Mucosa of rectum (tissue), 2 donors: ENCODE measurements at regions not wholly inside any gene's neighbourhood (a gene's known extent, or its start where the extent isn't known, plus 50 kb on each side); places are given as distances from the start of the nearest gene placed in this dataset.

Experiments
- H3K27ac ChIP-seq, 2 donors: one replicate each; pipeline ENCODE4 v1.7.0; 2013; ENCODE audit warnings: inconsistent platforms in 2 of 2, low read depth in 2 of 2, low read length in 2 of 2
- H3K27me3 ChIP-seq, 2 donors: one replicate each; pipeline ENCODE4 v1.7.0; 2013; ENCODE audit warnings: low read length in 2 of 2; ENCODE audit not compliant: control insufficient read depth in 2 of 2, insufficient read depth in 2 of 2
- H3K36me3 ChIP-seq, 2 donors: one replicate each; pipeline ENCODE4 v1.7.0; 2013; ENCODE audit warnings: low read length in 2 of 2; ENCODE audit not compliant: control insufficient read depth in 2 of 2, insufficient read depth in 2 of 2
- H3K4me1 ChIP-seq, 2 donors: one replicate each; pipeline ENCODE4 v1.7.0; 2013; ENCODE audit warnings: low read length in 2 of 2, mild to moderate bottlenecking in 1 of 2; ENCODE audit not compliant: control insufficient read depth in 2 of 2, insufficient read depth in 2 of 2
- H3K4me3 ChIP-seq, 2 donors: one replicate each; pipeline ENCODE4 v1.7.0; 2013; ENCODE audit warnings: low read length in 2 of 2
- H3K9ac ChIP-seq, 2 donors: one replicate each; pipeline ENCODE4 v1.7.0; 2013; ENCODE audit warnings: low read length in 2 of 2, low read depth in 1 of 2, mild to moderate bottlenecking in 1 of 2
- H3K9me3 ChIP-seq, 2 donors: one replicate each; pipeline ENCODE4 v1.7.0; 2013; ENCODE audit warnings: low read length in 2 of 2; ENCODE audit not compliant: control insufficient read depth in 2 of 2
- donor health status: healthy.
- donor health status: Normal muscosa, but diverticular disease.

GRCh38 chr1:4965346-4966075 lies 311.1 kb downstream of the AJAP1 start:
- no peak overlapping the region for H3K27ac ChIP-seq
- H3K9ac ChIP-seq: no peak overlapping the region
- H3K4me1 ChIP-seq: no peaks in the 10 kb centered on the region
- H3K4me3 ChIP-seq: no peak overlapping the region
- H3K27me3 ChIP-seq: no peaks in the 10 kb centered on the region
- H3K9me3 ChIP-seq: no peaks in the 10 kb centered on the region
- H3K36me3 ChIP-seq: no peaks in the 10 kb centered on the region

GRCh38 chr1:4964634-4965345 lies 310.4 kb downstream of the AJAP1 start:
- Histone ChIP-seq H3K36me3 (no peaks in the 10 kb centered on the region), H3K27ac (no peak overlapping the region), H3K4me1 (no peaks in the 10 kb centered on the region), H3K9ac (no peak overlapping the region), H3K4me3 (no peak overlapping the region), H3K9me3 (no peaks in the 10 kb centered on the region), H3K27me3 (no peaks in the 10 kb centered on the region)

- H3K27ac ChIP-seq: no peak overlapping the region
- no peaks in the 10 kb centered on the region for H3K9me3 ChIP-seq
- H3K4me3 ChIP-seq: no peak overlapping the region
- no peak overlapping the region for H3K9ac ChIP-seq
- no peaks in the 10 kb centered on the region for H3K27me3 ChIP-seq
- H3K36me3 ChIP-seq: no peaks in the 10 kb centered on the region
- no peaks in the 10 kb centered on the region for H3K4me1 ChIP-seq
These were observed 308.8 kb downstream of the AJAP1 start for GRCh38 chr1:4963251-4963650.

GRCh38 chr1:4962836-4963235 lies 308.4 kb downstream of the AJAP1 start:
- no peaks in the 10 kb centered on the region for H3K9me3 ChIP-seq
- H3K4me3 ChIP-seq: no peak overlapping the region
- no peak overlapping the region for H3K27ac ChIP-seq
- H3K27me3 ChIP-seq: no peaks in the 10 kb centered on the region
- H3K4me1 ChIP-seq: no peaks in the 10 kb centered on the region
- H3K36me3 ChIP-seq: no peaks in the 10 kb centered on the region
- no peak overlapping the region for H3K9ac ChIP-seq

GRCh38 chr1:4961935-4962645 lies 307.7 kb downstream of the AJAP1 start:
- Histone ChIP-seq H3K4me3 (no peak overlapping the region), H3K4me1 (no peaks in the 10 kb centered on the region), H3K9me3 (no peaks in the 10 kb centered on the region), H3K27ac (no peak overlapping the region), H3K27me3 (no peaks in the 10 kb centered on the region), H3K9ac (no peak overlapping the region), H3K36me3 (no peaks in the 10 kb centered on the region)

- H3K9ac ChIP-seq: no peak overlapping the region
- no peak overlapping the region for H3K27ac ChIP-seq
- H3K4me1 ChIP-seq: no peaks in the 10 kb centered on the region
- no peaks in the 10 kb centered on the region for H3K36me3 ChIP-seq
- H3K9me3 ChIP-seq: no peaks in the 10 kb centered on the region
- no peaks in the 10 kb centered on the region for H3K27me3 ChIP-seq
- H3K4me3 ChIP-seq: no peak overlapping the region
These were observed 306.5 kb downstream of the AJAP1 start for GRCh38 chr1:4960782-4961475.

GRCh38 chr1:4960336-4960735 lies 305.9 kb downstream of the AJAP1 start:
- Histone ChIP-seq H3K9me3 (no peaks in the 10 kb centered on the region), H3K4me1 (no peaks in the 10 kb centered on the region), H3K36me3 (no peaks in the 10 kb centered on the region), H3K4me3 (no peak overlapping the region), H3K27me3 (no peaks in the 10 kb centered on the region), H3K9ac (no peak overlapping the region), H3K27ac (no peak overlapping the region)

- H3K9me3 ChIP-seq: no peaks in the 10 kb centered on the region
These were observed 304.8 kb downstream of the AJAP1 start for GRCh38 chr1:4959216-4959615.

GRCh38 chr1:4957027-4957426 lies 302.6 kb downstream of the AJAP1 start:
- no peaks in the 10 kb centered on the region for H3K9me3 ChIP-seq
- no peak overlapping the region for H3K4me3 ChIP-seq
- H3K4me1 ChIP-seq: no peaks in the 10 kb centered on the region
- H3K36me3 ChIP-seq: no peaks in the 10 kb centered on the region
- no peaks in the 10 kb centered on the region for H3K27me3 ChIP-seq
- H3K27ac ChIP-seq: no peak overlapping the region
- no peak overlapping the region for H3K9ac ChIP-seq

More at GRCh38 chr1:4959216-4959615, 304.8 kb downstream of the AJAP1 start:
- Histone ChIP-seq H3K9ac (no peak overlapping the region), H3K27ac (no peak overlapping the region), H3K36me3 (no peaks in the 10 kb centered on the region), H3K4me1 (no peaks in the 10 kb centered on the region), H3K27me3 (no peaks in the 10 kb centered on the region), H3K4me3 (no peak overlapping the region)

GRCh38 chr1:4954392-4954791 lies 300.0 kb downstream of the AJAP1 start:
- Histone ChIP-seq H3K9ac (no peak overlapping the region), H3K27me3 (no peaks in the 10 kb centered on the region), H3K4me3 (no peak overlapping the region), H3K36me3 (no peaks in the 10 kb centered on the region), H3K9me3 (no peaks in the 10 kb centered on the region), H3K27ac (no peak overlapping the region), H3K4me1 (no peaks in the 10 kb centered on the region)
